Esophagus muscularis mucosa (tissue), 4 donors: ENCODE measurements at regions not wholly inside any gene's neighbourhood (a gene's known extent, or its start where the extent isn't known, plus 50 kb on each side); places are given as distances from the start of the nearest gene placed in this dataset.

Experiments used
- CTCF ChIP-seq, 3 experiments: fragments of 200-600 bp in 2 of 3; fragments of 450-650 bp in 1 of 3; sonication (generic) in 2 of 3; IDR thresholded peaks; one replicate each; pipeline ENCODE4 v1.5.1; 2017 to 2019; ENCODE audit warnings: antibody characterized with exemption in 3 of 3, mild to moderate bottlenecking in 2 of 3, moderate library complexity in 1 of 3
- EP300 ChIP-seq: sonication (generic); formaldehyde crosslinking; IDR thresholded peaks from one replicate; pipeline ENCODE4 v1.6.1; 2017; ENCODE audit warnings: antibody characterized with exemption
- POLR2A ChIP-seq: fragments of 450-650 bp; IDR thresholded peaks from one replicate; pipeline ENCODE4 v1.6.1; 2017; ENCODE audit warnings: antibody characterized with exemption, moderate library complexity, mild to moderate bottlenecking, low read depth
- POLR2AphosphoS5 ChIP-seq, 2 donors: sonication (generic); formaldehyde crosslinking; IDR thresholded peaks; one replicate each; pipeline ENCODE4 v1.6.1; 2017; ENCODE audit warnings: antibody characterized with exemption in 2 of 2

- TF ChIP-seq EP300, result no peak
- TF ChIP-seq CTCF (IDR thresholded peaks at IDR 0.05), result no peak
- TF ChIP-seq POLR2A, result no peak
- no peak for TF ChIP-seq POLR2AphosphoS5 (IDR thresholded peaks at IDR 0.05)
These were observed 62.7 kb upstream of the BNIP2 start for GRCh38 chr15:59751552-59752413.
